WTC11 (cell line): ENCODE measurements at regions not wholly inside any gene's neighbourhood (a gene's known extent, or its start where the extent isn't known, plus 50 kb on each side); places are given as distances from the start of the nearest gene placed in this dataset.

Experiments used
- ATF1 ChIP-seq: sonication (generic); formaldehyde crosslinking; IDR thresholded peaks from 2 replicates; pipeline ENCODE4 v1.8.1; 2023; ENCODE audit warnings: mild to moderate bottlenecking, moderate library complexity, missing genetic modification reagents
- CREB1 ChIP-seq: sonication (generic); formaldehyde crosslinking; IDR thresholded peaks from 2 replicates; pipeline ENCODE4 v1.8.0; 2023; ENCODE audit warnings: mild to moderate bottlenecking, missing genetic modification reagents
- CTCF ChIP-seq: fragments of 200-600 bp; IDR thresholded peaks from 2 replicates; pipeline ENCODE4 v1.8.0; 2022; ENCODE audit warnings: antibody characterized with exemption
- E2F1 ChIP-seq: sonication (generic); formaldehyde crosslinking; IDR thresholded peaks from 2 replicates; pipeline ENCODE4 v1.8.0; 2022; ENCODE audit warnings: mild to moderate bottlenecking, missing genetic modification reagents
- ETV6 ChIP-seq: sonication (generic); formaldehyde crosslinking; IDR thresholded peaks from 2 replicates; pipeline ENCODE4 v1.8.1; 2022; ENCODE audit warnings: mild to moderate bottlenecking, missing genetic modification reagents
- FOXK1 ChIP-seq: sonication (generic); formaldehyde crosslinking; IDR thresholded peaks from 2 replicates; pipeline ENCODE4 v1.8.0; 2022; ENCODE audit warnings: mild to moderate bottlenecking, moderate library complexity, missing genetic modification reagents
- MAX ChIP-seq: sonication (generic); formaldehyde crosslinking; IDR thresholded peaks from 2 replicates; pipeline ENCODE4 v1.8.0; 2022; ENCODE audit warnings: mild to moderate bottlenecking, missing genetic modification reagents
- NFYB ChIP-seq: sonication (generic); formaldehyde crosslinking; conservative IDR thresholded peaks from 2 replicates; pipeline ENCODE4 v1.8.0; 2022; ENCODE audit warnings: low read depth, missing genetic modification reagents
- PREB ChIP-seq: sonication (generic); formaldehyde crosslinking; IDR thresholded peaks from 2 replicates; pipeline ENCODE4 v1.8.1; 2022; ENCODE audit warnings: mild to moderate bottlenecking, missing genetic modification reagents, moderate library complexity, borderline replicate concordance
- RELA ChIP-seq: sonication (generic); formaldehyde crosslinking; IDR thresholded peaks from 2 replicates; pipeline ENCODE4 v1.8.1; 2022; ENCODE audit warnings: missing genetic modification reagents, mild to moderate bottlenecking, borderline replicate concordance
- SP1 ChIP-seq: sonication (generic); formaldehyde crosslinking; conservative IDR thresholded peaks from 2 replicates; pipeline ENCODE4 v1.8.1; 2022; ENCODE audit warnings: missing genetic modification reagents
- TEAD4 ChIP-seq: sonication (generic); formaldehyde crosslinking; IDR thresholded peaks from 2 replicates; pipeline ENCODE4 v1.8.0; 2022; ENCODE audit warnings: mild to moderate bottlenecking, missing genetic modification reagents
- USF2 ChIP-seq: sonication (generic); formaldehyde crosslinking; IDR thresholded peaks from 2 replicates; pipeline ENCODE4 v1.8.1; 2023; ENCODE audit warnings: mild to moderate bottlenecking, missing genetic modification reagents, moderate library complexity

GRCh38 chr7:155188357-155188756 lies 109.3 kb upstream of the INSIG1 start:
- no peak for TF ChIP-seq SP1 (CRISPR knock-in tag)
- TF ChIP-seq ATF1 (CRISPR knock-in tag), result no peak
- TF ChIP-seq PREB, result no peak
- no peak for TF ChIP-seq MAX (CRISPR knock-in tag)
- no peak for TF ChIP-seq CREB1
- TF ChIP-seq CTCF, result no peak
- no peak for TF ChIP-seq NFYB (CRISPR knock-in tag)
- TF ChIP-seq E2F1 (CRISPR knock-in tag), result no peak
- TF ChIP-seq USF2 (CRISPR knock-in tag), result no peak
- no peak for TF ChIP-seq FOXK1 (CRISPR knock-in tag)
- TF ChIP-seq RELA, result no peak
- TF ChIP-seq ETV6 (CRISPR knock-in tag), result no peak
- TF ChIP-seq TEAD4 (CRISPR knock-in tag), result no peak
